ENCODE measurements at regions not wholly inside any gene's neighbourhood (a gene's known extent, or its start where the extent isn't known, plus 50 kb on each side); places are given as distances from the start of the nearest gene placed in this dataset.
"Not testable (repeated sequence)": the region's sequence is repeated elsewhere in the genome, so short reads cannot be mapped to it uniquely, and the experiment has no call there.

- no peak for DNase-seq
Observed at GRCh38 chr6:141134723-141135122, 998.0 kb upstream of the GJE1 start.

- DNase-seq: no peak
Observed at GRCh38 chr6:141133836-141134235, 998.9 kb upstream of the GJE1 start.

GRCh38 chr6:141133346-141133745 lies 999.4 kb upstream of the GJE1 start:
- no peak for DNase-seq

- DNase-seq: no peak
Observed at GRCh38 chr6:141131616-141132015, 1001.1 kb upstream of the GJE1 start.

- DNase-seq: no peak
Observed at GRCh38 chr6:141123497-141123896, 1009.2 kb upstream of the GJE1 start.

- no peak for DNase-seq
Observed at GRCh38 chr6:141123049-141123448, 1009.7 kb upstream of the GJE1 start.

GRCh38 chr6:141118991-141119390 lies 1013.7 kb upstream of the GJE1 start:
- DNase-seq: no peak

- DNase-seq: no peak
Observed at GRCh38 chr6:141117874-141118273, 1014.9 kb upstream of the GJE1 start.

GRCh38 chr6:141110481-141110880 lies 1022.2 kb upstream of the GJE1 start:
- DNase-seq: no peak

GRCh38 chr6:141107591-141108160 lies 1025.0 kb upstream of the GJE1 start:
- DNase-seq: no peak

GRCh38 chr6:141105481-141105880 lies 1027.2 kb upstream of the GJE1 start:
- no peak for DNase-seq

- DNase-seq: no peak
Observed at GRCh38 chr6:141103246-141103645, 1029.5 kb upstream of the GJE1 start.

GRCh38 chr6:141097471-141097870 lies 1035.3 kb upstream of the GJE1 start:
- no peak for DNase-seq

GRCh38 chr6:141095308-141095707 lies 1037.4 kb upstream of the GJE1 start:
- DNase-seq: no peak

GRCh38 chr6:141088171-141088570 lies 1044.6 kb upstream of the GJE1 start:
- no peak for DNase-seq

- DNase-seq: no peak
Observed at GRCh38 chr6:141077355-141078333, 1055.1 kb upstream of the GJE1 start.

- no peak for DNase-seq
Observed at GRCh38 chr6:141057761-141058160, 1075.0 kb upstream of the GJE1 start.

GRCh38 chr6:141056945-141057625 lies 1075.6 kb upstream of the GJE1 start:
- DNase-seq: no peak

- no peak for DNase-seq
Observed at GRCh38 chr6:141050471-141050870, 1082.3 kb upstream of the GJE1 start.

- DNase-seq: no peak
Observed at GRCh38 chr6:141048451-141048850, 1084.3 kb upstream of the GJE1 start.

- not testable (repeated sequence) for DNase-seq
Observed at GRCh38 chr6:141046496-141046895, 1086.2 kb upstream of the GJE1 start.

- no peak for DNase-seq
Observed at GRCh38 chr6:141041596-141042087, 1091.1 kb upstream of the GJE1 start.

All from midbrain (tissue), 1 donor.